NCI-H345 (cell line): ENCODE measurements at regions not wholly inside any gene's neighbourhood (a gene's known extent, or its start where the extent isn't known, plus 50 kb on each side); places are given as distances from the start of the nearest gene placed in this dataset.
A peak's percentile ranks its signal among the peaks of the same experiment; 100 is the strongest.
"Not testable (repeated sequence)": the region's sequence is repeated elsewhere in the genome, so short reads cannot be mapped to it uniquely, and the experiment has no call there.

Experiments
- DNase-seq: peaks from one replicate; lab custom pipeline; 2025; lab: John Stamatoyannopoulos, UW

DNA sequence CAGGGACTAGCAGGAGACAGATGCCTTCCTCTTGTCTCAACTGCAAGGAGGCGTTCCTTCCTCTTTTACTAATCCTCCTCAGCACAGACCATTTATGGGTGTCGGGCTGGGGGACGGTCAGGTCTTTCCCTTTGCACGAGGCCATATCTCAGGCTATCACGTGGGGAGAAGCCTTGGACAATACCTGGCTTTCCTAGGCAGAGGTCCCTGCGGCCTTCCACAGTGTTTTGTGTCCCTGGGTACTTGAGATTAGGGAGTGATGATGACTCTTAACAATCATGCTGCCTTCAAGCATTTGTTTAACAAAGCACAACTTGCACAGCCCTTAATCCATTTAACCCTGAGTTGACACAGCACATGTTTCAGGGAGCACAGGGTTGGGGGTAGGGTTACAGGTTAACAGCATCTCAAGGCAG is 1238.6 kb downstream of the OLFM4 start:
- DNase-seq: not testable (repeated sequence)

DNA sequence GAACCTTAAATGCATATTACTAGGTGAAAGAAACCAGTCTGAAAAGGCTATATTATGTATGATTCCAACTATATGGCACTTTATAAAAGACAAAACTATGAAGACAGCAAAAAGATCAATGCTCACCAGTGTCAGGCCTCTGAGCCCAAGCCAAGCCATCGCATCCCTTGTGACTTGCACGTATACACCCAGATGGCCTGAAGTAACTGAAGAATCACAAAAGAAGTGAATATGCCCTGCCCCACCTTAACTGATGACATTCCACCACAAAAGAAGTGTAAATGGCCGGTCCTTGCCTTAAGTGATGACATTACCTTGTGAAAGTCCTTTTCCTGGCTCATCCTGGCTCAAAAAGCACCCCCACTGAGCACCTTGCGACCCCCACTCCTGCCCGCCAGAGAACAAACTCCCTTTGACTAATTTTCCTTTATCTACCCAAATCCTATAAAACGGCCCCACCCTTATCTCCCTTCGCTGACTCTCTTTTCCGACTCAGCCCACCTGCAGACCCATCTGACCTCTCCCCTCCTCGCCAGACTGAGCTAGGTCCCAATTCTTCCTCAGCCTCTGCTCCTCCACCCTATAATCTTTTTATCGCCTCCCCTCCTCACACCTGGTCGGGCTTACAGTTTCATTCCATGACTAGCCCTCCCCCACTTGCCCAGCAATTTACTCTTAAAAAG is 1239.5 kb downstream of the OLFM4 start:
- DNase-seq: not testable (repeated sequence)

DNA sequence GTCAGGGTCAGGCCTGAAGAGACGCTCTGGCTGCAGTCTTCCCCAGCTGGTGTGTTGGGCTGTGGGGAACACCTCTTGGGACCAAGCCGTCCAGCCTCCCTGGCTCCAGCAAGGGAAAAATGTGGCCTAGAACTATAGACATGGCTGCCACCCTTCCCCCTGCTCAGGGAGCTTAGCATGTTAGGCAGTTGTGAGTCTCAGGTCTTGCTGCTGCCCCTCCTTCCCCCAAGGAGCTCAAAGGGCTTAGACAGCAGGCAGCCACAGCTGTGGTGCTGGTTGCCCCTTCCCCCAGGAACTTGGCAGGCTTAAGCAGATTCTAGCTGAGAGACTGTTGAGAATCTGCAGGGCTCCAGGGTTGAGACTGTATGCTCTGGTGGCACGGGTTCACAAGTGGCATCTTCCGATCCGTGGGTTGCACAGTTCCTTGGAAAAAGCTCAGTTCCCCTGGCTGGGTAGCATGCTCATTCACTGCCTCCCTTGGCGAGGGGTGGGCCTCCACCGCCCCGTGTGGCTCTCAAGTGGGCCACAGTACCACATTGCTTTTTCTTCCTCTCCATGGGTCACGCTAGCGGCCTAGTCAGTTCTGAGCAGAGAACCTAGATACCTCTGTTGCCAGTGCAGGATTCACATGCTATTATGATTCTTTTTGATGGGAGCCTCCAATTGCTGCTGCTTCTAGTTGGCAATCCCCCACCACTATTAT is 1258.6 kb downstream of the OLFM4 start:
- no peak for DNase-seq

- no peak for DNase-seq
Observed at GRCh38 chr13:54301085-54301484, 1272.5 kb downstream of the OLFM4 start.

GRCh38 chr13:54305377-54305776 is 1276.8 kb downstream of the OLFM4 start:
- DNase-seq: no peak

GRCh38 chr13:54312885-54313284 is 1284.3 kb downstream of the OLFM4 start:
- no peak for DNase-seq

GRCh38 chr13:54317722-54318121 is 1289.1 kb downstream of the OLFM4 start:
- DNase-seq: no peak

DNA sequence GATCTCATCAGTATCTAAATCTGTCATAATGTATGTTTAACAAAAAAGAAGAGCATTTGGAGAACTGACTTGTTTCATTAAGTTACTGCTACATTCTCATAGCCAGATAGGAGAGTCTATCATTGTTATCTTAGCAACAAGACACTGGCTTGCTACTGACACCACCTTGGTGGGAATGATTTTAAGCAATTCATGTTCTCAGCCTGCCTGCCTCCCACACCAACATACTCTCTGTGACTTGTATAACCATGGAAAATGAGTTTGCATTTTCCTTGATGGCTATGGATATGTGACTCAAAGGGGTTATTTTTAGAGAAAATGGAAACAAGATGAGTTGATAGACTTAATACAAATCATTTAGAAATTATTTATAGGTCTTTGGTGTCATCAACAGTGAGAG is 1308.9 kb downstream of the OLFM4 start:
- no peak for DNase-seq

- no peak for DNase-seq
Observed at GRCh38 chr13:54347531-54347930, 1318.9 kb downstream of the OLFM4 start.

GRCh38 chr13:54356209-54356608 is 1327.6 kb downstream of the OLFM4 start:
- DNase-seq: no peak

- no peak for DNase-seq
Observed at GRCh38 chr13:54356849-54357248, 1328.2 kb downstream of the OLFM4 start.

DNA sequence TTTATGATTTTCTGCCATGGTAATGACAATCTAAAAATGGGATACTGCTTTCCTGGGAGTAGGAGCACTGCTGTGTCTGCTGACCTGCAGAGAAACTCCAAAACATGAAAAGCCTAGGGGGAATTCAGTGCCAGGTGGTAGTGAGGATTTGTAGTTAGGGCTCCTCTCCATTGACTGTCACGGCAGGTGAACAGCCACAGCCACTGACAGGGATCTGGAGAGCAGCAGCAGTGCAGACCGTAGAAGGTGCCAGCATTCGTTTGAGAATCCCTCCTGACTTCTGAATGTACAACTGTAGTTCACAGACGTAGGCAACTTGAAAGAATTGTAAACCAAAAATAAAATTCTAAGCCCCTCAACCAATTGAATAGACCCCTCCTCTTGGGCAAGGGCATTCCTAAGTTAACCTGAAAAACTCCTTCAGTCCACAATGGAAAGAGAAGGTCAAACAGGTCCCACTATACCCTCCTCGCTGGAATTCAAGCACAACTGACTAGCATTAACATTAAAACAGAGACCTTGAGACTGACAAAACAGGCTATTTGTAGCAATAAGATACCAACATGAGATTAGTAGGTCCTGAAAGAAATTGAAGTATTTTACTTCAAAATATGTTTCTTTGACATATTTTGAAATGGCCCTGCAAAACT is 1328.8 kb downstream of the OLFM4 start:
- peak; percentile 35 for DNase-seq

GRCh38 chr13:54361460-54361859 is 1332.8 kb downstream of the OLFM4 start:
- DNase-seq: no peak

DNA sequence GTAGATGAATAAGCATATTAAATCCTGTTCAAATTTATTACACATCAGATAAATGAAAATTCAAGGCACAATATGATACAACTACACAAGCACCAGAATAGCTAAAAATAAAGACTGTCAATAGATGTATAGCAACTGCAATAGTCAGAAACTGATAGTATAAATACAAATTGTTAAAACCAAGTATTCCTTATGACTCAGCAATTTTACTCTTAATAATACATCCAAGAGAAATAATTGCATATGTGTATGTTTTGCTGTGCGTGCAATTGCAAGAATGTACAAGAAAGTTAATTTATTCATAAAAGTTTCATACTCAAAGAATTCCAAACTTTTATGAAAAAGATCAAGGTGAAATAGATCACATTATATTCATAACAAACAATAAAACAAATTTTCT is 1338.1 kb downstream of the OLFM4 start:
- DNase-seq: no peak

GRCh38 chr13:54367639-54368271 is 1339.1 kb downstream of the OLFM4 start:
- DNase-seq: no peak

DNA sequence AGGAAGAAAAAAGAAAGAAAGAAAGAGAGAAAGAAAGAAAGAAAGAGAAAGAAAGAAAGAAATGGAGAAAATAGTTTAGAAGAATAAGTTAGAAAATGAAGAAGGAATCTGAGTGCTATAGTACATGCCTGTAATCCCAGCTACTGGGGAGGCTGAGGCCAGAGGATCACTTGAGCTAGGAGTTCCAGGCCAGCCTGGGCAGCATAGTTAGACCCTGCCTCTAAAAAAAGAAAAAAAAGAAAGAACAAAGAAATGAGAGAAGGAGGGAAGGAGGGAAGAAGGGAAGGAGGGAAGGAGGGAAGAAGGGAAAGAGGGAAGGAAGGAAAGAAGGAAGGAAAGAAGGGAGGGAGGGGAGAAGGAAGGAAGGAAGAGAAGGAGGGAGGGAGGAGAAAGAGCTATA is 1339.8 kb downstream of the OLFM4 start:
- DNase-seq: no peak

DNA sequence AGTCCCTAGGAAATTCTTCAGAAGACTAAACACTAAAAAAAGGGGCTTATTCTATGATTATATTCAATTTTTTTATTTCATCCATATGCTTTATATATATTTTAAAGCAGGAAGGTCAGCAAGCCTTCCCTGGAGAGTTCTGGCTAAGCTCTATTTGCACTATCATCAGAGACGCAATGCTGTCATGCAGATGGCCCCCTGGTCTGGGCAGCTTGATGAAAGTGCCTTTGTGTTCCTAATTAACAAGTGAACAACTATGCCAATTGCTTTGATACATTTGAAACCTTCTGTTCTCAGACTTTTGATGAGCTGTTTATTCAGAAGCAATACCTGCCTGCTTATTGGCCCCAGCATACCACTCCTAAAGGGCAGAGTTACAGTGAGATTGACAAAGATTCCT is 1344.6 kb downstream of the OLFM4 start:
- DNase-seq: peak; percentile 27

DNA sequence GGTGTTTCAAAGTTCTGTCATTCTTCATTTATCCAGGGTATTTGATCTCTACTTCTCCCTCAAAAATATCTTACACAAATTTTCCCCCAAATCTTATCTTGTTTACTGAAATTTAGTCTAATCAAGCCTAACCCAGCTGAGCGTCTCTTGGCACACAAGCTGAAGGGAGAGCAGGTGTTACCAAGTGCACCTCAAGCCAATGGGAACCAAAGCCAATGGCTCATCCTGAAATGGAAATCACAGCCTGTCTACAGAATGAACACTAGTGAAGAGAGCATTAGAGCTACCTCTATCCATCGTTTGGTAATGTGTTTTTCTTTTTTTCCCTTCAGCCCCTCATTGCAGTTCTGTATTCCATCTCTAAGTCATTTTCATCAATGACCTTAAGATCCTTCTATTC is 1350.8 kb downstream of the OLFM4 start:
- no peak for DNase-seq

- DNase-seq: no peak
Observed at GRCh38 chr13:54383604-54384003, 1355.0 kb downstream of the OLFM4 start.

- no peak for DNase-seq
Observed at GRCh38 chr13:54387625-54388024, 1359.0 kb downstream of the OLFM4 start.

GRCh38 chr13:54390841-54391240 is 1362.2 kb downstream of the OLFM4 start:
- no peak for DNase-seq

DNA sequence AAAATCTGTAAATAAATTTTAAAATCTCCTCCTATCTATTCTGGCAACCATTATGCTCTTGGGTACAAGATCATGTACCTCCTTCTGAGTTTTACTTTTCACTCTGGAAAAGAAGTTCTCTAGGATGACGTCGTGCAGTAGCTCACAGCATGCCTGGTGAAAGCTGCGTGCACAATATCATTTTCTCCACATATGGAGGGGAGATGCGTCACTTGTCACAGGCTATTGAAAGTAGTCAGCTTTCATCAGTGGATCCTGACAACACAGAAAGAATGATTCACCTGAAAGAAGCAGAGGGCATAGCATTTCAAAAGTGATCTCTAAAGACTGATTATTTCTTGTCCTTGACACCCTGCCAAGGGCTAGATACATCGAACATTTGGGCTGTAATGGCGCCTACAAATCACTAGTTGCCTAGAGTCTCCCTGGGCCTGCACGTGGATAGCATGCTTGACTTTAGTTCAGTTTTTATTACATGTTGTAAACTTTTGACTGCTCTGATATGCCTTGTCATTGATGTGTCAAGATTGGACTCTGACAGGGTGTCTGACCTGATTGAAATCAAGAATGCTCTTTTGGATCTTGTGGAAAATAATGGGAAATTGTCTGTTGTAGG is 1365.6 kb downstream of the OLFM4 start:
- no peak for DNase-seq
